ENCODE measurements at regions not wholly inside any gene's neighbourhood (a gene's known extent, or its start where the extent isn't known, plus 50 kb on each side); places are given as distances from the start of the nearest gene placed in this dataset.
"Not testable (repeated sequence)": the region's sequence is repeated elsewhere in the genome, so short reads cannot be mapped to it uniquely, and the experiment has no call there.

- Histone ChIP-seq H3K9me3 (ENCODE audit: control insufficient read depth, insufficient read depth, low read length) (no peaks in the 10 kb centered on the region), H3K27me3 (ENCODE audit: control insufficient read depth, insufficient read depth, low read length) (no peaks in the 10 kb centered on the region), H3K4me3 (ENCODE audit: low read depth, low read length) (no peak overlapping the region), H3K9ac (ENCODE audit: low read depth, low read length) (no peak overlapping the region), H3K36me3 (ENCODE audit: control insufficient read depth, insufficient read depth, low read length) (no peaks in the 10 kb centered on the region), H3K27ac (ENCODE audit: low read depth, low read length) (no peak overlapping the region), H3K4me1 (ENCODE audit: control insufficient read depth, insufficient read depth, low read length) (no peaks in the 10 kb centered on the region)
Measured at GRCh38 chr12:41683023-41683422, 461.7 kb downstream of the GXYLT1 start.

DNA sequence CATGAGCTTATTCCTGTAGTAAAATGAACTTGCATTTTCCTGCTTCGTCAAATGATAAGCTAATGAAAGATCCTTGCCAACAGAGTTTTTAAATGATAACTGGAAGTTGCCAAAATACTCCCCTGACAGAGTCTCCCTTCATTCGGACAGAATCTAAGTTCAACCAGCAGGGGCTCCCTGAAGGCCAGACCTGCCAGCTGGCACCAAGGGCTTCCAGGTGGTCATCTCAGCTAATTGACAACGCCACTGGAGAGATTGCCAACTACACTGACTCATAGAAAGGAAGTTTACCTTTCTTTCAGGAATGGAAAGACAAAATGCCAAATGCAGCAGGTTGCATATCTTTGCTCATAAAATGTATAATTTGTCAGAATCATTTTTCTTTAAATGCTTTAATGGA, 462.8 kb downstream of the GXYLT1 start:
- Histone ChIP-seq H3K27ac (ENCODE audit: low read depth, low read length) (no peak overlapping the region), H3K4me1 (ENCODE audit: control insufficient read depth, insufficient read depth, low read length) (no peaks in the 10 kb centered on the region), H3K4me3 (ENCODE audit: low read depth, low read length) (no peak overlapping the region), H3K27me3 (ENCODE audit: control insufficient read depth, insufficient read depth, low read length) (no peaks in the 10 kb centered on the region), H3K9ac (ENCODE audit: low read depth, low read length) (no peak overlapping the region), H3K9me3 (ENCODE audit: control insufficient read depth, insufficient read depth, low read length) (no peaks in the 10 kb centered on the region), H3K36me3 (ENCODE audit: control insufficient read depth, insufficient read depth, low read length) (no peaks in the 10 kb centered on the region)

DNA sequence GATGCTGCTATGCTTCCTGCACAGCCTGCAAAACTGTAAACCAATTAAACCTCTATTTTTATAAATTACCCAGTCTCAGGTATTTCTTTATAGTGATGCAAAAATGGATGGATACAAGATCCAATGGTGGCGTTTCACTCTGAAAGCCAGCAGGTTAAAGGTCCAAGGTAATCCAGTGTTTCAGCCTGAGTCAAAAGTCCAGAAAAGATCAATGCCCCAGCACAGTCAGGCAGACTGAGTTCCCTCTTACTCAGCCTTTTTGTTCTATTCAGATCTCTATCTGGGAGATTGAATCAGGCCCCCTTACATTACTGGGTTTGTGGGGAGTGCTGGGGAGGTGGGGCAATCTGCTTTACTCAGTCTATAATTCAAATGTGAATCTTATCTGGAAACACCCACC, 464.5 kb downstream of the GXYLT1 start:
- Histone ChIP-seq H3K9ac (ENCODE audit: low read depth, low read length) (no peak overlapping the region), H3K9me3 (ENCODE audit: control insufficient read depth, insufficient read depth, low read length) (no peaks in the 10 kb centered on the region), H3K4me3 (ENCODE audit: low read depth, low read length) (no peak overlapping the region), H3K27ac (ENCODE audit: low read depth, low read length) (no peak overlapping the region), H3K4me1 (ENCODE audit: control insufficient read depth, insufficient read depth, low read length) (no peaks in the 10 kb centered on the region), H3K27me3 (ENCODE audit: control insufficient read depth, insufficient read depth, low read length) (no peaks in the 10 kb centered on the region), H3K36me3 (ENCODE audit: control insufficient read depth, insufficient read depth, low read length) (no peaks in the 10 kb centered on the region)

DNA sequence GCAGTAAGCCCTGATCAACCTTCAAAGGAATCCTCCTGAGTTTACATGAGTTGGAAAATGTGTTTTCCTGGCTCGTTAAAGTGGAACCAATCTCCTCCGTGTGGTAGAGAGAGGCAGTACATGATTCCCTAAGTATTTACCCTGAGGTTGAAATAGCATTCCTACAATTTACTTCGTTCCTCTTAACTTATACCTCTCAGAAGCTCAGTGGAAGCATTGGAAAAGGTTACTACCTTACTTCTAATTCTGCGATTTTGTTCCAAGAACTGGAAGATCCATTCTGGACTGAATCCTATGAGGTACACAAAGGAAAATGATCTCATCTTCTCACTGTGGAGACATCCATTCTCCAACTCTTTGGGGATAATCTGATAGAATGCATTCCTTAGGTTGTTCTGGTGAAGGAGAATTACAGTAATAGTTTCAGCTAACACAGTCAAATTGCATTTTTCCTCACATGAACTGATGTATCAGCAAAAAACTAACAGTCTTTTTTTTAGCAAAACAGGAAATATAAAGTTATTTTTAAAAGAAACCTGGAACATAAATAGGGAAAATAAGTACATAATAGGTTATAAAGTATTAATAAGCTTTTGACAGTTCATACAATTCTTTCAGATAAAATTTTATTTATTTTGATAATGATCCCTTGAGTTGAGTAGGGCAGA, 475.6 kb downstream of the PDZRN4 start:
- Histone ChIP-seq H3K4me3 (ENCODE audit: low read depth, low read length) (no peak overlapping the region), H3K36me3 (ENCODE audit: control insufficient read depth, insufficient read depth, low read length) (no peaks in the 10 kb centered on the region), H3K9me3 (ENCODE audit: control insufficient read depth, insufficient read depth, low read length) (no peaks in the 10 kb centered on the region), H3K27me3 (ENCODE audit: control insufficient read depth, insufficient read depth, low read length) (no peaks in the 10 kb centered on the region), H3K9ac (ENCODE audit: low read depth, low read length) (no peak overlapping the region), H3K4me1 (ENCODE audit: control insufficient read depth, insufficient read depth, low read length) (no peaks in the 10 kb centered on the region), H3K27ac (ENCODE audit: low read depth, low read length) (no peak overlapping the region)

- H3K27ac ChIP-seq (ENCODE audit: low read depth, low read length): no peak overlapping the region
- H3K4me3 ChIP-seq (ENCODE audit: low read depth, low read length): no peak overlapping the region
- H3K4me1 ChIP-seq (ENCODE audit: control insufficient read depth, insufficient read depth, low read length): no peaks in the 10 kb centered on the region
- H3K9ac ChIP-seq (ENCODE audit: low read depth, low read length): no peak overlapping the region
- no peaks in the 10 kb centered on the region for H3K27me3 ChIP-seq (ENCODE audit: control insufficient read depth, insufficient read depth, low read length)
- H3K36me3 ChIP-seq (ENCODE audit: control insufficient read depth, insufficient read depth, low read length): no peaks in the 10 kb centered on the region
- H3K9me3 ChIP-seq (ENCODE audit: control insufficient read depth, insufficient read depth, low read length): no peaks in the 10 kb centered on the region
Measured at GRCh38 chr12:41661141-41661765, 473.1 kb downstream of the PDZRN4 start.

DNA sequence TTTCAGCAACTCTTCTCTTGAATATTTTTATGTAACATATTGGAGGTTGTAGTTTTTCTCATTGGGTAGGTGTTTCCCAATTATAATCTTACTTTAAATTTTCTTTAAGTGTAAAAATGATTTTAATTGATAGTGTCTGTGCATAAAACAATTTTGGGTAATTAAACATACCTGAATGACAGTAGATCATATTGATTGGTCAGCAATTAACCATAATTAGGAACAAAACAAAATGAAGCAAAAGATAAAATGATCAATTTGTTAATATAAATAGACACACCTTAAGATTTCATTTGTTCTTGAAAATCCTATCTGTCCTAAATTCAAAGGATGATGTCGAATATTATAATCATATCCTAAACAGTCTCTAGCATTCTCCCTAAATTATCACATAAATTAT, 468.3 kb downstream of the PDZRN4 start:
- Histone ChIP-seq H3K27me3 (ENCODE audit: control insufficient read depth, insufficient read depth, low read length) (no peaks in the 10 kb centered on the region), H3K9me3 (ENCODE audit: control insufficient read depth, insufficient read depth, low read length) (no peaks in the 10 kb centered on the region), H3K27ac (ENCODE audit: low read depth, low read length) (no peak overlapping the region), H3K4me3 (ENCODE audit: low read depth, low read length) (no peak overlapping the region), H3K4me1 (ENCODE audit: control insufficient read depth, insufficient read depth, low read length) (no peaks in the 10 kb centered on the region), H3K36me3 (ENCODE audit: control insufficient read depth, insufficient read depth, low read length) (no peaks in the 10 kb centered on the region), H3K9ac (ENCODE audit: low read depth, low read length) (no peak overlapping the region)

DNA sequence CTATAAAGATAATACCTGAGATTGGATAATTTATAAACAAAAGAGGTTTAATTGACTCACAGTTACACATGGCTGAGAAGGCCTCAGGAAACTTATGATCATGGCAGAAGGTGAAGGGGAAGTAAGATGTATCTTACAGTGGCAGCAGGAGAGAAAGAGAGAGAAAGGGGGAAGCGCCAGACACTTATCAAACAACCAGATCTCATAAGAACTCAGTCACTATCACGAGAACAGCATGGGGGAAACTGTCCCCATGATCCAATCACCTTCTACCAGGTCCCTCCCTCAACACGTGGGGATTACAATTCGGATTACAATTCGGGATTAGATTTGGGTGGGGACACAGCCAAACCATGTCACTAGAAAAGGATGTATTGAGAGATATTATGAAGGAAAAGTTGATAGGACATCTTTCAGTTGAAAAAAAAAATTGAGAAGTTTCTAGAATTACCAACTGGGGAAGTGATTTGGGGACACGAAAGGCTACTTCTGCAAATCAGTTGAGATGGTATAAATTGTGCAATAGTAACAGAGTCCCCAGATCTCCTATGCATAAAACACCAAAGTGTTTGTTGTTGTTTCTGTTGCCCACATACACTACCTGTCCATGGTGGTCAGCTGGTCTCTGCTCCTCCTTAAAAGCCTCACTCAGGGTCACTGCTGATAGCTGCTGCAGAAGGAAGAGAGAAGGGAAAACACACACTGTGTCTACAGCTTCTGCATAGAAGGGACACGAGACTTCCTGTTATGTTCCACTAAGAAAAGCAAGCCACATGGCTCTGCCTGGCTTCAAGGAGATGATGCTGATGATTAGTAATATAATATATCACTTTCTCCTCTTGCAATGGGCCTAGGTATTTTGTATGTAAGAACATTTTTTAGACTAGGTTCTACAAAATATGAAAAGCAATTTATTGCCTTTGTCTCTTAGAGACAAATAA, 465.5 kb downstream of the PDZRN4 start:
- H3K27ac ChIP-seq (ENCODE audit: low read depth, low read length): no peak overlapping the region
- no peaks in the 10 kb centered on the region for H3K9me3 ChIP-seq (ENCODE audit: control insufficient read depth, insufficient read depth, low read length)
- no peaks in the 10 kb centered on the region for H3K36me3 ChIP-seq (ENCODE audit: control insufficient read depth, insufficient read depth, low read length)
- H3K4me1 ChIP-seq (ENCODE audit: control insufficient read depth, insufficient read depth, low read length): peaks cover 6% of the 10 kb centered on the region; the same call in 1 of the 2 replicates
- H3K9ac ChIP-seq (ENCODE audit: low read depth, low read length): no peak overlapping the region
- no peak overlapping the region for H3K4me3 ChIP-seq (ENCODE audit: low read depth, low read length)
- no peaks in the 10 kb centered on the region for H3K27me3 ChIP-seq (ENCODE audit: control insufficient read depth, insufficient read depth, low read length)

DNA sequence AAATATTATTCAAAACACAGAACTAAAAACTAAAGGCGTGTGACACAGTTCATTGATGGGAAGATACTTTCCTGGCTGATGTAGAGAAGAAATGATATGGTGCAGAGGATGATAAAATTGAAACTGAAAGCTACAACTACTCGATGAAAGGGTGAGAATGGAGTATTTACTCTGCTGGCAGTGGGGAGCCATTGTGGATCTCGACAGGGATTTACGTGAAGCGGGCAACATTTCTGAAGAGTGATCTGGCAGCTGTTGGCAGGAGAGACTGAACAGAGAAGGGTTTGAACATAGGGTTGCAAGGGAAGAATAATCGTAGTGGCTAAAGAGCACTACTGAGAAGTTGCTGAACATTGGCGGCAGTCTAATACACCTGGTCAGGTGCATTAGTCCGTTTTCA, 464.9 kb downstream of the PDZRN4 start:
- H3K4me3 ChIP-seq (ENCODE audit: low read depth, low read length): no peak overlapping the region
- H3K9ac ChIP-seq (ENCODE audit: low read depth, low read length): no peak overlapping the region
- H3K36me3 ChIP-seq (ENCODE audit: control insufficient read depth, insufficient read depth, low read length): no peaks in the 10 kb centered on the region
- H3K4me1 ChIP-seq (ENCODE audit: control insufficient read depth, insufficient read depth, low read length): peaks cover 6% of the 10 kb centered on the region; the same call in 1 of the 2 replicates
- no peaks in the 10 kb centered on the region for H3K9me3 ChIP-seq (ENCODE audit: control insufficient read depth, insufficient read depth, low read length)
- no peaks in the 10 kb centered on the region for H3K27me3 ChIP-seq (ENCODE audit: control insufficient read depth, insufficient read depth, low read length)
- no peak overlapping the region for H3K27ac ChIP-seq (ENCODE audit: low read depth, low read length)

DNA sequence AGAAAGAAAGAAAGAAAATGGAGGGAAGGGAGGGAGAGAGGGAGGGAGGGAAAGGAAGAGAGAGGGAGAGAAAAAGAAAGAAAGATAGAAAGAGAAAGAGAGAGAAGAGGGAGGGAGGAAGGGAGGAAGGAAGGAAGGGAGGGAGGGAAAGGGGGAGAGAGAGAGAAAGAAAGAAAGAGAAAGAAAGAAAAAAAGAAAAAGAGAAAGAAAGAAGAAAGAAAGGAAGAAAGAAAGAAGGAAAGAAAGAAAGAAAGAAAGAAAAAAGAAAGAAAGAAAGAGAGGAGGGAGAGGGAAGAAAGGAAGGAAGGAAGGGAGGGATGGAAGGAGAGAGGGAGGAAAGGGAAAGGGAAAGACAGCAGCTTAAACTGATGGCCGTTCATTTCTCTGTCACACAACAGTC, 457.5 kb downstream of the PDZRN4 start:
- Histone ChIP-seq H3K4me1 (ENCODE audit: control insufficient read depth, insufficient read depth, low read length) (0 out of 2 replicates have a peak, but pooled peaks cover 4% of the 10 kb centered on the region), H3K4me3 (ENCODE audit: low read depth, low read length) (no peak overlapping the region), H3K9ac (ENCODE audit: low read depth, low read length) (no peak overlapping the region), H3K9me3 (ENCODE audit: control insufficient read depth, insufficient read depth, low read length) (no peaks in the 10 kb centered on the region), H3K27me3 (ENCODE audit: control insufficient read depth, insufficient read depth, low read length) (no peaks in the 10 kb centered on the region), H3K27ac (ENCODE audit: low read depth, low read length) (no peak overlapping the region), H3K36me3 (ENCODE audit: control insufficient read depth, insufficient read depth, low read length) (no peaks in the 10 kb centered on the region)

DNA sequence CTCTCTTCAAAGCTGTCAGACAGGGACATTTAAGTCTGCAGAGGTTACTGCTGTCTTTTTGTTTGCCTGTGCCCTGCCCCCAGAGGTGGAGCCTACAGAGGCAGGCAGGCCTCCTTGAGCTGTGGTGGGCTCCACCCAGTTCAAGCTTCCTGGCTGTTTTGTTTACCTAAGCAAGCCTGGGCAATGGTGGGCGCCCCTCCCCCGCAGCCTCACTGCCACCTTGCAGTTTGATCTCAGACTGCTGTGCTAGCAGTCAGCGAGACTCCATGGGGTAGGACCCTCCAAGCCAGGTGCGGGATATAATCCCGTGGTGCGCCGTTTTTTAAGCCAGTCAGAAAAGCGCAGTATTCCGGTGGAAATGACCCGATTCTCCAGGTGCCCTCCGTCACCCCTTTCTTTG, 454.7 kb downstream of the PDZRN4 start:
- H3K27me3 ChIP-seq (ENCODE audit: control insufficient read depth, insufficient read depth, low read length); H3K9me3 ChIP-seq (ENCODE audit: control insufficient read depth, insufficient read depth, low read length); H3K9ac ChIP-seq (ENCODE audit: low read depth, low read length); H3K36me3 ChIP-seq (ENCODE audit: control insufficient read depth, insufficient read depth, low read length); H3K4me3 ChIP-seq (ENCODE audit: low read depth, low read length); H3K27ac ChIP-seq (ENCODE audit: low read depth, low read length); H3K4me1 ChIP-seq (ENCODE audit: control insufficient read depth, insufficient read depth, low read length): not testable (repeated sequence)

GRCh38 chr12:41636653-41637052, 448.5 kb downstream of the PDZRN4 start:
- H3K9ac ChIP-seq (ENCODE audit: low read depth, low read length): no peak overlapping the region
- no peaks in the 10 kb centered on the region for H3K36me3 ChIP-seq (ENCODE audit: control insufficient read depth, insufficient read depth, low read length)
- H3K4me3 ChIP-seq (ENCODE audit: low read depth, low read length): no peak overlapping the region
- no peak overlapping the region for H3K27ac ChIP-seq (ENCODE audit: low read depth, low read length)
- H3K4me1 ChIP-seq (ENCODE audit: control insufficient read depth, insufficient read depth, low read length): no peaks in the 10 kb centered on the region
- H3K27me3 ChIP-seq (ENCODE audit: control insufficient read depth, insufficient read depth, low read length): no peaks in the 10 kb centered on the region
- H3K9me3 ChIP-seq (ENCODE audit: control insufficient read depth, insufficient read depth, low read length): no peaks in the 10 kb centered on the region

All from HUES48 (cell line).